Right lobe of liver (tissue), 4 donors: ENCODE measurements at regions not wholly inside any gene's neighbourhood (a gene's known extent, or its start where the extent isn't known, plus 50 kb on each side); places are given as distances from the start of the nearest gene placed in this dataset.

Source experiments
- CTCF ChIP-seq, 4 donors: fragments of 200-600 bp in 3 of 4; fragments of 450-650 bp in 1 of 4; IDR thresholded peaks; one replicate each; pipeline versions ENCODE4 v1.5.1 to v1.8.0; 2016 to 2022; ENCODE audit warnings: antibody characterized with exemption in 4 of 4, mild to moderate bottlenecking in 2 of 4
- POLR2A ChIP-seq: fragments of 450-650 bp; IDR thresholded peaks from one replicate; pipeline ENCODE4 v1.6.1; 2017; ENCODE audit warnings: antibody characterized with exemption, mild to moderate bottlenecking
- donor health status: DM: no; HTN: no; CAD: no.
- donor health status: DM: no; HTN: no; CAD: no.
- donor health status: DM: no; HTN: yes; CAD: no.

DNA sequence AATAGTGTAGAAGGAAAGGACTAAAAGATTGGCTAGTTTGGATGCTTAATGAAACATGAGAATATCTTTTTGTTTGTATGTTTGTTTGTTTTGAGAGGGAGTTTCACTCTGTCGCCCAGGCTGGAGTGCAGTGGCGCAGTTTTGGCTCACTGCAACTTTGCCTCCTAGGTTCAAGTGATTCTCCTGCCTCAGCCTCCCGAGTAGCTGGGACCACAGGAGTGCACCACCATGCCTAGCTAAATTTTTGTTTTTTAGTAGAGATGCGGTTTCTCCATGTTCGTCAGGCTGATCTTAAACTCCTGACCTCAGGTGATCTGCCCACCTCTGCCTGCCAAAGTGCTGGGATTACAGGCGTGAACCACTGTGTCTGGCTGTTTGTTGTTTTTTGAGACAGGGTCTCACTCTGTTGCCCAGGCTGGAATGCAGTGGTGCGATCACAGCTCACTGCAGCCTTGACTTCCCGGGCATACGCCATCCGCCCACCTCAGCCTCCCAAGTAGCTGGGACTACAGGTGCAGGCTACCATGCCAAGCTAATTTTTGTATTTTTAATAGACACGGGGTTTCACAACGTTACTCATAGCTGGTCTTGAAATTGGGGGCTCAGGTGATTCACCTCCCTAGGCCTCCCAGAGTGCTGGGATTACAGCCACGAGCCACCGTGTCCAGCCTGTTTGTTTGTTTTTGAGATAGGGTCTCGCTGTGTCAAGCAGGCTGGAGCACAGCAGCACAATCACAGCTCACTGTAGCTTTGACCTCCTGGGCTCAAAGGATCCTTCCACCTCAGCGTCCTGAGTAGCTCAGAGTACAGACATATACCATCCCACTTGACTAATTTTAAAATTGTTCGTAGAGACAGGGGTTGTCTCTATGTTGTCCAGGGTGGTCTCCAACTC is 209.2 kb downstream of the MYCN start:
- TF ChIP-seq CTCF (IDR thresholded peaks at IDR 0.05) (no peak), POLR2A (no peak)
